Left colon (tissue), 2 donors: ENCODE measurements at regions not wholly inside any gene's neighbourhood (a gene's known extent, or its start where the extent isn't known, plus 50 kb on each side); places are given as distances from the start of the nearest gene placed in this dataset.
"Not testable (repeated sequence)": the region's sequence is repeated elsewhere in the genome, so short reads cannot be mapped to it uniquely, and the experiment has no call there.

Source experiments
- ATAC-seq: fragments of 200-7000 bp; cut with Tn5 transposase; one replicate; pipeline ENCODE4 v1.9.1; 2020; ENCODE audit warnings: mild to moderate bottlenecking, moderate library complexity
- DNase-seq, 2 donors: peaks; one replicate each; pipeline ENCODE4 v3.0.0-alpha.2; 2020
- intact Hi-C, 2 donors: fragments of 100-400 bp; cut with DNase I in 1 of 2; cut with micrococcal nuclease in 1 of 2; formaldehyde crosslinking; loops; one replicate each; pipeline versions ENCODE4 v1.11.2 to v1.14.0; 2022; cut with DNase I, micrococcal nuclease
- donor health status: DM: no; HTN: no; CAD: no.
- donor health status: DM: yes; HTN: yes; CAD: no.

DNA sequence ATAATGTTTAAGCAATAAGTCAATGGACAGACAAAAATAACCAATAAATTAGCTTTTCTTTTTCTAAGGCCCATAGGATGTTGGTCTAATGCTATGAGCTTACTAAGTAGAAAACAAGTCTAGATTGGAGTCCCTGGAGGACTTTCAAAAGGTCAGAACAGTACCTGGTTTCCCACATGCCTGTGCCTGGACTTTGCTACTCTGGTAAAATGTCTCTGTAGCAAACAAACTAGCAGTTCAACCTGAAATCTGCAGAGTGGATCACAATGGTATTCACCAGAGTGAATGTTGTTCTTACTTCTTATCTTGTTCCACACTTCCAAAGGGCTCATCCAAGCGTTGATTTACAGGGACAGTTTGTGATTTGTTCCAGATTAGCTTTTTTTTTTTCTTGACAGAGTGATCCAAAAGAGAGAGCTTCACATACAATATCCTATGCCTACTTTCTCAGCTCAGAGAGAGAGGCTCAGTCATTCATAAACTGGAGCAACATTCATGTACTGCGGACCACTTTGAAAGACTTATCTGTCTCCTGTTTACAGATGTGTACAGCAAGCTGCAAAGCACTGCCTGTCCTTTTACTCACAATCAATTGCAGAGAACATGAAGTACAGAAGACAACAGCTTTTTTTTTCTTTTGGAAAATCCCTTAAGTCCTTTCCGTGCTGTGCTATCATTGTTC lies 466.1 kb downstream of the SPATA31D1 start:
- peak; percentile 32 for ATAC-seq
- intact Hi-C loops, result no loop called here
- no peak for DNase-seq

DNA sequence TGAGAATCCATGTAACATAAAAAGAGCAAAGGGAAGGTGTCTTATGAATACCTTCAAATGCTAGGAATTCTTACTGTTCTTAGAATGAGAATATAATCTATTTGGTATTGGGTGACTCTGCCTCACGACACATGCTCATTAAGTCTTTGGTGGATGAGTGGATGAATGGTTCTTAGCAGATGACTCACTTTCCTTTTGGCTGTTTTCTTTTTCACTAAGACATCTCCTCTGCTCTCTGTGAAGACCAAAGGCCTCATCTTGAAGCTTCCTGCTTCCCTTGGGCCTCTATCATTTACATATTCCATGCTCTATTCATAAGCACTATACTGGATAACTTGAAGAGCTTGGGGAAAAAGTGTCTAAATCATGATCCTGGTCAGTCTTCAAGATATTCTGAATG lies 468.1 kb downstream of the SPATA31D1 start:
- no peak for ATAC-seq
- DNase-seq, result no peak
- intact Hi-C loops, result no loop called here

DNA sequence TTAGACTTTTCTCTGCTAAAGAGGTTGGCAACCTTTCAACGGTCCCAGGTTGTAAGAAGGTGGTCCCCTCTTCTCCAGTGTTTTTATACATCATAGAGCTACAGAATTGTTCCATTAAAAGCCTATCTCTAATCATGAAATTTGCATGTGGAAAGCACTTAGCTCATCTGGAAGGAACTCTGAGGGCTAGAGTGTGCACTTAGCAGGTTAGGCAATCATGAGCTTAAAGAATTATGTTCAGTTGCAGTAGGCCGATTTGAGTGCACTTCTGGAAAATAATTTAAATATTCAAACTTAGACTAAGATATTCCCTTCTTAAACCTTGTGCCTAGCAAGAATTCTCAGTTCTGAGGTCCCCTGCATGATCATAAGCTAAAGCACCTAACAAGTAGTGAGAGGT lies 468.7 kb downstream of the SPATA31D1 start:
- intact Hi-C loops, result no loop called here
- DNase-seq, result no peak
- ATAC-seq, result no peak

DNA sequence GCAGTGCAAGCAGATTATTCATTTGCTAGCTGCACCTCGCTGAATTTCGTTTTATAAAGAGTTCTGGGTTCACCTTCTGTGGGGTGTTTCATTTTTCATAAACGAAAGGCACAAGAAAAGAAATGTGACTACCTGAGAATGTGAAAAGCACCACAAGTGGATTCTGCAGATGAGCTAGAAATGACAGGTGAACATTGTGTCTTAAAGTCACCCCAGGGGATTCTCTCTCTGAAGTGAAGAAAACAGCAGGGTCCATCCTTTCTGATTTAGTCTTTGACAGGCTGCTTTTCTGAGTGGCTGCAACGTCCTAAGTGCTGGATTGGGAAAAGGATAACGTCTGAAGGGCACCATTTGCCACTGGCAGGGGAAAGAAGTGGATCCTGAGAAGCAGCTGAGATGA lies 469.3 kb downstream of the SPATA31D1 start:
- ATAC-seq (no peak), DNase-seq (no peak)
- intact Hi-C loops, result no loop called here

DNA sequence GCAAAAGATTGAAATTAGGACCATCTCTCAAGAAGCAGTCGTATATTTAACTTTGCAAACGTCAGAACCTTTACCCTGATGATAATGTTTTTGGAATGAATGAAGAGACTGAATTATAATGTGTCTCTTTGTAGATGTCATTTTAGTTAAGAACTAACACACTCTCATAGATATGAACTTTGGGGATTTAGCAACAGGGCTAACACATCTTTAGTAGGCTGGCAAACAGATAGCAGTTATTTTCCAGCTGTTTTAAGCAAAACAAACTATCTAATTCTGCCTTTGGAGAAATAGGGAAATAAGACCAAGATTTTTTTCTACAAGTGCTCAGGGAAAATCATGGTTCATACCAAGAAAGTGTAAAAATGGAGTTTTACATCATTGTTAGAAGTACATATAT lies 469.7 kb downstream of the SPATA31D1 start:
- ATAC-seq, result no peak
- intact Hi-C loops, result no loop called here
- DNase-seq, result no peak

DNA sequence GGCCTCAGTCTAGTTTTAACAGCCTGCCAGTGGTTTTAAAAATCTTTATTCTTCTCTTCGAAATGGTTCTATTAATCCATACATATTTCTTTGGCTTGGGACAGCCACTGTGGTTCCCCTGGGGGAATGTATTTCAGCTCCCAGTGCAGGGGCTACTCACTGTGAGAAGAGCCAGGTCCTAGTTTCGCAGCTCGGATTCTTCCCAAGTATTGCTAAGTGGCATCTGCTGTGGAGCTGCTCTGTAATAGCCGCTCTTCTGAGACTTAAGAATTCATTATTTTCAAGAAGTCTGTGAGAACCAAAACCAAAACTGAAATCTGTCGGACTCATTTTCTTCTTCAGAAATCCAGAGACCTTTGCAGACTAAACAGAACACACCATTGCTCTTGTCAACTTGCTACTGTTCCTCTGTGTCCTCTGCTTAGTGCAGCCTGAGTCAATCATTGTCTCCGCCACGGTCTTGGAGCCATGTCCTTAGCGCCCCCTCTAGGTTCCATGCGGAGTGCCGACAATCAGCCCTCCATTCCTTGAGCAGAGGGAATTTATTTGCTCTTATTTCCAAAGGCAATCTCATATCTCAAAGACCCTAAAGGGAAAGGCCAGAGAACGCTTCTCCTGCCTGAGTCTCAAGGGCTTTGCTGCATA lies 478.2 kb downstream of the SPATA31D1 start:
- DNase-seq (peak in 1 of 2 donors; percentile 9), ATAC-seq (no peak)
- intact Hi-C loops, result no loop called here

DNA sequence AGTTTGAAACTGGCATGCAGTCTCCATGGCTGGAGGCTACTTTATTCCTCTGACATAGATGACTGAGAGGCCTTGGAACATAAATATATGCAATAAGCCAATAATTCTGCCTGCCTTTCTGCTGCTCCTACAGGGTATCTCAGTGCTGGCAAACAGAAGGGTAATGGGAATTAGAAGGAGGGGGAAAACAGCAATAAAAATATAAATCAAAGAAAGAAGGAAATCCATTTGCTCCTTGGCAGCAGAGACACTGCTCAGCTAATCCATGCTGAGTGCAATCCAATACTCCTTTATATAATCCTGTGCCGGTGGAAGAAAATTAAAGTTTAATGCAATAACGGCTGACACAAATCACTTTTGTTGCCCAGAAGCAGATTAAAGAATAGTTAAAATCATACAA lies 478.9 kb downstream of the SPATA31D1 start:
- intact Hi-C loops, result no loop called here
- ATAC-seq, result no peak
- no peak for DNase-seq

DNA sequence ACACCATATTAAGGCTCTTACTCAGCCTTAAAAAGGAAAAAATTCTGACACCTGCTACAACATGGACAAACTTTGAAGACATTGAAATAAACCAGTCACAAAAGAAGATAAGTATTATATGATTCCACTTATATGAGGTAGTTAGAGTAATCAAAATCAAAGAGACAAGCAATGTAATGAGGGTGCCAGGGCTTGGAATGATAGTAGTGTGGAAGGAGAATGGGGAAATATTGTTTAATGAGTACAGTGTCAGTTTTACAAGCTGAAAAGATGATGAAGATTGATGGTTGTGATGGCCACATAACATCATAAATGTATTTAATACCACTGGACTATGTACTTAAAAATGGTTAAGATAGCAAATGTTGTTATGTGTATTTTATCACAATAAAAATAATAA lies 485.7 kb downstream of the SPATA31D1 start:
- intact Hi-C loops, result no loop called here
- no peak for DNase-seq
- peak; percentile 71 for ATAC-seq

DNA sequence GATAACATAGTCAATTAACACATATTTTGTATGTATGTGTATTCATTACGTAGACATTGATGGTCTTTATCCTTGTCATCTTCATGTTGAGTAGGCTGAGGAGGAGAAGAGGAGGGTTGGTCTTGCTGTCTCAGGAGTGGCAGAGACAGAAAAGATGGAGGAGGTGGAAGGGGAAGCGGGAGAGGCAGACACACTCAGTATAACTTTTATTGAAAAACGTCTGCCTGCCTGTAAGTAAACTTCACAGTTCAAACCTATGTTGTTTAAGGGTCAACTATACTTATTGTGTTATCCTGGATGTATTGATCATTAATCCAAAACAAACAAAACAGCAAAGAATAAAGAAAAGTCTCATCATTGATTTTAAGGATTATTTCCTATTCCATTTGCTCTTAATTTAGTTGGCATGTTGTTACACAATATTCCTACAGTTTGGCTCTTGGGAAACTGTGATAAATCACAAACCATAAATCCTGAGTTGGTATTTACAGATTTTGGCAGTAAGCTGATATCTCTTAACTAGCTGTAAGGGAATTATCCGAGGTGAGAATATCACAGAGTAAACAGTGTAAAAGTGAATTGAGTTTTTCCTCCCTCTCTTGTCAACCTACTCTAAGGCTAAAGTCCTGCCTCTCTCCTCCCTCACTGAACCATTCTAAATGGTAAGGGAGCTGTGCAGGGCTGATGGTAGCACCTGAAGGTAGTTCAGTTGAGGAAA lies 487.2 kb downstream of the SPATA31D1 start:
- no peak for DNase-seq
- ATAC-seq, result peak; percentile 93
- intact Hi-C loops, result no loop called here

DNA sequence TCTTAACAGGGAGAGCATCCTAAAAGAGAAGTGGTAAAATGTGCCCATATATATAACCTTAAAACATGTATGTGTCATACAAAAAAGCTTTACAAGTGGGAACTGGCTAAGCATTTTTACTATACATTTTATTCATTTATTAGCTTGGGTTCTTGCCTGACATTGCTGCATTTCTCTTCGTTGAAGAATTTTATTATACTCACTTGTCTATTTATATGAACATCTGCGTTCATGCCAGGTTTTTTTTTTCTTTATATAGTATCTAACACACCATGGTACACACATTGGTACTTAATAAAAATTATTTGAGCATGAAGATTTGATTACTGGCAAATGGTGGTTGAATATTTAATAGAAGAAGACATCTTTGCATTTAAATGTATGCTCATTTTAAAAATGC lies 492.3 kb downstream of the SPATA31D1 start:
- ATAC-seq, result no peak
- no peak for DNase-seq
- intact Hi-C loops, result no loop called here

DNA sequence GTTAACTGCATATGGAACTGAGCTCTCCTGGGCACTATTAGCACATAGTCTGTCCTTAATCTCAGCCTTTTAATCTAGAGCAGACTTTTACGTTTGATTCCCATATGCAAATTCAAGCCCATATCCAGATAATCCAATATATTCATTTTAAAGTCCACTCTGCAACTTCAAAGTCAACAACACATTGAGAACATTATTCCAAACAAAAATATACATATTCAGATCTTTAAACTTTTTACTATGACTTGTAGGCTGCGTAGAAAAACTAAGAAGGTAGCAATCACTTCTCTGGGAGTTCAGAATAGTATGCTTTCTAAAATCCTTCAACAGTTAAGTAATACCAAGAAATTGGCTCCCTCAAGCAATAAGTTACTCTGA lies 499.4 kb downstream of the SPATA31D1 start:
- DNase-seq, result no peak
- no peak for ATAC-seq
- intact Hi-C loops, result no loop called here

DNA sequence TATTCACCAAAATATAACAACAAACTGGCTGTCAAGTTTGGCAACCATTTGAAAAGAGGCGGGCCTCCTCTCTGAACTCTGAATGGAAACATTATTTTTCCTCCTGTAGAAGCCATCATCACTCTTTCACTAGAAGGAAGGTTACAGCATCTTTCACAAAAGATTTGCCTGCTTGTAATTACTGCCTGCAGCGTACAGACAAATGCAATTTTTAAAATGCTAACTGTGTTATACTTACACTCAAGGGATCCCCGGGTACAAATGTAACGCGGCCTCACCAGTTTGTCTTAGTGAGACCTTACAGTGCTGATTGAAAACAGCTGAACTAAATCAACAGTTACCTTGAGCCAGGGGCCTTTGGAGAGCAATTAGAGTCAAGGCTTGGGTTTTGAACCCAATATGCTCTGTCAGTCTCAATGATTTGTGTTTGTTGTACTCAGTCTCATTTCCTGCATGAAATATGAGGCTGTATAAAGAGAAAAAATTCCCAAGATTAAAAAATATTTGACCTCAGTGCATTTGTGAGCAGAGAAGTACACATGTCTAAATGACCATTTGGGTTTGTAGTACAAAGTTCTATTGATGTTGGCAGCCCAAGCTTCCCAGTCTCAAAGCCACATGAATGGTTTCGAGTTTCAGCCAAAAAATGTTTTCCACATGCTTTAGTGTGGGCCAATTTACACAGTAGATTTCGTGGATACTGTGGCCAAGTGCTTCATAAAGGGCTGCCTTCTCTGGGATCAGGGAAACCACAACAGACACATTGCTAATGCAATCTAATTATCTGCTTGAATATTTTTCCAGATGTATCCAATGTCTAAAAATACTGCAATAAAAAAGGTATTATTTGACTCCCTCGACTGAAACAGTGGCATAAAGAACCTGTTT lies 500.0 kb downstream of the SPATA31D1 start:
- DNase-seq (no peak), ATAC-seq (no peak)
- intact Hi-C loops, result no loop called here

DNA sequence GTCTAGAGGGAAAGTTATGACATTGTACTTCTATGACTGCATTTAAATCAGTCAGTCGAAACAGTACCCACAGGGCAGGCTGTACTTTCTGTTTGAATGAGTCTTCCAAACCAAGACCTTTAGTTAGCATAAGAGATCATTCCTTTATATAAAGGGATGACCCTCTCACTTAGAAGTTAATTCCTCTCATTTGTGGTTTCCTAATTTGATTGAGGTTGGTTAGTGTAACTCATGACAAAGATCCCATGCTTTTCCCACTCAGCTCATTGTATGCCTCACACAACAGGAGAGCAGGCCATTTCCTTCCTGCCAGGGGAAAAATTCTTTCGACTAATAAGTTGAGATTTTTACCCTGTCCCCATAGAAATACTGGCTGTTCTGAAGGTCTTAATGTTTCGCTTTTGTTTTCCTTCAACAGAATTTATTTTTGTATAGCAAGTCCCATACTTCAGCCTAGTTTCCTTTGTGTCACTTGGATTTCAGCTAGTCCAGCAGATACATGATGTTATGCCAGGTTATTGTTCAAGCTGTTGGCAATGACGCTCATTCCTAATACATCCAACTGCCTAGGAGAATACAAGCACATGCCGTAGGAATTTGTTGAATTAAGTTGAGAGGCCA lies 500.7 kb downstream of the SPATA31D1 start:
- DNase-seq (no peak), ATAC-seq (no peak)
- intact Hi-C loops, result no loop called here

DNA sequence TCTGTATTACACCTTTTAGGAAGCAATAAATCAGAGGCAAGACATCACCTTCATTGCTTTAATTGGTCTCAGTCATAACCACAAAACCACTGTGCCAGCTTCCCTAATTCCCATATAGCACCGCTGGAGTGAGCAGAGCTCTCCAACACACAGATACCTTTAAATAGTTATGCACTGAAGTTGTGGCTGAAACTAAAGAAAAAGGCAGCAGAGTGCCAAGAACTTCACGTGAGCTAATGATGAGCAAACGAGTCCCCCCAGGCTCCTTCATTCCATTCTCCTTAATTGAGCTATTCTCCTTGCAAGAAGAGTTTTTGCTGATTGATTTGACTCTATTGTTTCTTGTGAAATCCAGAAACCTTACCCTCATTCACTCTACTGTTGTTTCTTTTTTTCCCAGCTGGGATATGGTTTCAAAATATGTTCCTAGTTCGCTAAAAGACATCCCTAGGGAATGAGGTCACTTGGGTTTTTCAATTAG lies 501.5 kb downstream of the SPATA31D1 start:
- DNase-seq, result no peak
- intact Hi-C loops, result no loop called here
- ATAC-seq, result no peak

DNA sequence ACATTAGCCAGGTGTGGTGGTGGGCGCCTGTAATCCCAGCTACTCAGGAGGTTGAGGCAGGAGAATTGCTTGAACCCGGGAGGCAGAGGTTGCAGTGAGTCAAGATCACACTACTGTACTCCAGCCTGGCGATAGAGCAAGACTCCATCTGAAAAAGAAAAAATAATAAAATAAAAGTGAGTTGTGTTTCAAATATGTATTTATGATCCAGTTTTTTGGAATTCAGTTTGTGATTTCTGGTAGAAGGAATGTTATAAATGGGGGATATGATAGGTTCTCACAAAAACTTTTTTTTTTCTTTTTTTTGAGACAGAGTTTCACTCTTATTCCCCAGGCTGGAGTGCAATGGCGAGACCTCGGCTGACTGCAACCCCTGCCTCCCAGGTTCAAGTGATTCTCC lies 502.2 kb downstream of the SPATA31D1 start:
- DNase-seq, ATAC-seq, intact Hi-C loops: not testable (repeated sequence)

DNA sequence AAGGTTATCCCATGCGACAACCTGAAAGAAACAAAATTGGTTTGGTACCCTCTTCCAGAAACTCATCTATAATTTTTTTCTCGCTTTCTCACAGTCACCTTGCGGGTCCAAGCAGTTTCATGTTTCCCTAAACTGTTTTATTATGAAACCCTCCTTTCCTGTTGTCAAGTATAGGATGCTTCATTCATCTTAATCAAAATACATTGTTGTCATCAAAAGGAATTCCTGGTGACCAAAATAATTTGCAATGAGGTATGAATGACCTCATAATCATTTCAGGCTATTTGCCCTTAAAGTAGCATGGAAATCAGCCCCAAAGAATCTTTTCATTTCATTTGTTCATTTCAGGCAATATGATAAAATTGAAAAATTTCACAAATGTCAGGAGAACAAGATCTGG lies 503.0 kb downstream of the SPATA31D1 start:
- ATAC-seq, result no peak
- intact Hi-C loops, result no loop called here
- no peak for DNase-seq

DNA sequence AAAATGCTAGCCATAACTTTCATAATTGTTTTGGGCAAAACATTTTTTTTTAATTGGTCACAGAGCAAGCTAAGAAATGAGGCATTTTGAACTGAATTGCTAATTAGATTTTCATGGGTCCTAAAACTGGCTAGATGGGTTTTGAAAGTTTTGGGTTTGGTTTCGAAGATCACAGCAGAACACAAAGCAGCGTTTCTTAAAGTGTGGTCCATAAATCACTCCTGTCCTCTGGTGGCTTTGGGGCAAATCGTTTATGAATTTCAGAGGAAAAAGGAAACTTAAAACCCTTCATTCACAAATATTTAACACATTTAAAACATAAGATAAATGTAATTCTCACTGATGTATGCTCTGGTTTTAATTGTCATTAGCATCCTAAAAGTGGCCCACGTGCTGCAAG lies 503.7 kb downstream of the SPATA31D1 start:
- intact Hi-C loops, result no loop called here
- ATAC-seq (no peak), DNase-seq (no peak)

DNA sequence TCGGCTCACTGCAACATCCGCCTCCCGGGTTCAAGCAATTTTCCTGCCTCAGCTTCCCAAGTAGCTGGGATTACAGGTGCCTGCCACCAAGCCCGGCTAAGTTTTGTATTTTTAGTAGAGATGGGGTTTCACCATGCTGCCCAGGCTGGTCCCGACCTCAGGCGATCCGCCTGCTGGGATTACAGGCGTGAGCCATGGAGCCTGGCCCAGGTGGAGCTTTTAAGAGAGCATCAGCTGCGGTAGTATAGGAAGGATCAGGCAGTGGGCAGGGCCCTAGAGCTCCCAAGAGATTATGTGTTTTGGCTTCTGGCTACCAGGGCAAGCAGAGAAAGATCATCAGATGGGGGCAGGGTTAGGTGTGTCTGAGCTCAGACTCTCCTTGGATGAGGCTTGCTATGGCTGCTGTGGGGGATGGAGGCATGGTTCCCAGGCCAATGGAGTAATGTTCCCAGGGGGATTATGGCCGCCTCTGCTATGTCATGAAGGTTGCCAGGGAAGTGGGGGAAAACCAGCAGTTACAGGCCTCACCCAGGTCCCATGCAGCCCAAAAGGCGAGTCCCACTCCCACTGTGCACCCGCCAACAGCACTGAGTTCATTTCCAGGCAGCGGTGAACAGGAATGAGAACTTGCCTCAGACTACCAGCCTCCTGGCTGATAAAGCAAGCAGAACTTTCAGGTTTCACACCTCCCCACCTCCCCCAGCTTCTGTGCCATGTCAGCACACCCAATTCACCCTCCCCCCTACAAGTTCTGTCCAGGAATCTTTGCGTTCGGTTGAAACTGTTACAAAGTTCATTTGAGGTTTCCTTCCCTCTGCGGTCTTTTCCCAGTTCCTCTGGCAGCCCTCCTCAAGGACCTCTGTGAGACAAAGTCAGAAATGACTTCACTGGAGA lies 507.6 kb downstream of the SPATA31D1 start:
- no peak for ATAC-seq
- no peak for DNase-seq
- intact Hi-C loops, result no loop called here
